NCI-H1417 treated with DMSO at 0.1 percent for 48 hours (cell line): ENCODE measurements at regions not wholly inside any gene's neighbourhood (a gene's known extent, or its start where the extent isn't known, plus 50 kb on each side); places are given as distances from the start of the nearest gene placed in this dataset.
"Not testable (repeated sequence)": the region's sequence is repeated elsewhere in the genome, so short reads cannot be mapped to it uniquely, and the experiment has no call there.

Experiments
- DNase-seq: peaks from one replicate; lab custom pipeline; 2025; lab: John Stamatoyannopoulos, UW

DNA sequence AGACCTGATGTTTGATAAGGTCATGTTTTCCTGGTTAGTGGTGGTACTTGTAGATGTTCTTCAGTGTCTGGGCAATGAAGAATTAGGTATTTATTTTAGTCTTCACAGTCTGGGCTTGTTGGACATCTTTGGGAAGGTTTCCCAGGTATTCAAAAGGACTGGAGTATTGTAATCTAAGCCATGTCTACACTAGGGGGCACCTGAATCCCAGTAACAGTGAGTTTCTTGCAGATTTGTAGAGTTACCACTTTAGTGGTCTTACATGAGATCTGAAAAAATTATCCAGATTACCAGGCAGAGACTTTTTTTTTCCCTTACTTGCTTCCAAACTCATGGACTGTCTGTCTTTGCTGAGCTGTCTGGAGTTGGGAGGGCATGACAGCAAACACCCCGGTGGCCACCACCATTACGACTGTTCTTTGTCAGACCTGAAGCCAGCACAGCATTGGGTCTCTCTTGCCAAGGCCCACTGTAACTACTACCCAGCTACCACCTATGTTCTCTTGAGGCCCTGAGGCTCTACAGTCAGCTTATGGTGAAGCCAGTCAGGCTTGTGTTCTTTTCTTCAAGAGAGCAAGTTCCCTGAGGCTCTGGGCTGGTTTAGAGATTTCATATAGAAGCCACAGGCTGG lies 820.7 kb upstream of the FBXO33 start:
- no peak for DNase-seq

DNA sequence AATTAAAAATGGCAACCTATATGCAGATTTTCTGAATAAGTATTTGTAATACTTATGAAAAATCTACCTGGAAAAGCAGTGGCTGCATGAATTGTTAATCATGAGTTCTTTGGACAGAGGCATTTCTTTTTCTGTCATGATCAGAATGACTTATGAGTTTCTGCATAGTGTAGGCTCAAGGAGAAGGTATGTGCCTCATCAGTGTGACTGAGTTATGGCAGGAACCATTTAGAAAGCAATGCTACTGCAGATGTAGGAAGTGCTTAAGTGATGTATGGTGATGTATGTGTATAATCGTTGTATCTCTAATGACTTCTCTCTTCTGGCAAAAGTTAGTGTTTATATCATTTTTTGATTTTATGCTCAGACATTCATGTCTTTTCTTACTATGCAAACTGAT lies 816.4 kb upstream of the FBXO33 start:
- DNase-seq = no peak

DNA sequence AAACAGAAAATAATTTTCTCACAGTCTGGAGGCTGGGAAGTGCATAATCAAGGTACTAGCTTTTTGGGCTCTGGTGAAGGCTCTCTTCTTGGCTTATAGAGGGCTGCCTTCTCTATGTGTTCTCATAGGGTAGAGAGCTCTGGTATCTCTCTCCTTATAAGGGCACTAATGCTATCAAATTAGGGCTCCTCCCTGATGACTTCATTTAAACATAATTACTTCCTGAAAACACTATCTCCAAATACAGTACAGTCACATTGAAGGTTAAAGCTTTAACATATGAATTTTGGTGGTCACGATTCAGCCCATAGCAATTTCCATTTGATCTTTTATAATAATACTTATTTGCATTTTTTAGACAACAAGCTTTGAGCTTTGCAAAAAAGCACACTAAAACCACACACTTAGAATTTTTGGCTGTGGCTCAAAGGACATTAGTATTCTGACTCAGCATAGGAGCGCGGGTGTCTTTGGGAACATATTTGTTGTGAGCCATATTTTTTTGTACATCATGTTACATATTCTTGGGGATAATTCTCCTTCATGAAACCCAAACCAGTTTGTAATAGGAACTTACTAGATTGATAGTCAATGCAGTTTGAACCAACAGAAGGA lies 808.1 kb upstream of the FBXO33 start:
- no peak for DNase-seq

DNA sequence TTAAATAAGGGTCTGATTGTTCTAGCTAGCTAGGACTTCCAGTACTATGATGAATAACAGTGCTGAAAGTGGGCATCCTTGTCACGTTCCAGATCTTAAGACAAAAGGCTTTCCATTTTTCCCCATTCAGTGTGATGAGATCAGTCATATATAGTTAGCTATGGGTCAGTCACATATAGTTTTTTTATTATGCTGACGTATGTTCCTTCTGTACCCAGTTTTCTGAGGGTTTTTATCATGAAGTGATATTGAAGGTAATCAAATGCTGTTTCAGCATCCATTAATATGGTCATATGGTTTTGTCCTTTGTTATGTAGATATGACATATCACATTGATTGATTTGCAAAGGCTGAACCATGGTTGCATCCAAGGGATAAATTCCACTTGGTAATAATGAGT lies 800.1 kb upstream of the FBXO33 start:
- no peak for DNase-seq

GRCh38 chr14:40229676-40230075 lies 797.4 kb upstream of the FBXO33 start:
- no peak for DNase-seq

GRCh38 chr14:40222996-40223395 lies 790.8 kb upstream of the FBXO33 start:
- no peak for DNase-seq

- DNase-seq = no peak
Observed at GRCh38 chr14:40221428-40221827, 789.2 kb upstream of the FBXO33 start.

DNA sequence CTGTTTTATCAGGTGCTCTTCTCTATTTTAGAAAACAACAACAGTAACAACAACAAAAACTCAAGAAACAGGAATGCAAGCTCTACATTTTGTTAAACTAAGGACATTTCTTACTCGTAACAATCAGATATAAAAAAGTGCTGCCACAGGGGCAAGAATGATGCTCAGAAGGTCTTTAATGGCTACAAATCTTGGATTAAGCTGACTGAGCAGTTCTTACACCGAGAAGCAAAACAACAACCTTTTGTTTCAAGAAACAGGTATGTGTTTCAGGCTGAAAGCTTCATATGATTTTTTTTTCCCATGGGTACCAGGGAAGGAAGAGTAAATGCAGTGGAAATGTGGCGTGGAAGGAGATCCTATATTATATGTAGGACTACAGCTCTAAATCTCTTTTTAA lies 786.8 kb upstream of the FBXO33 start:
- DNase-seq = no peak

GRCh38 chr14:40218282-40218941 lies 786.2 kb upstream of the FBXO33 start:
- no peak for DNase-seq

GRCh38 chr14:40216976-40217375 lies 784.7 kb upstream of the FBXO33 start:
- DNase-seq = no peak

DNA sequence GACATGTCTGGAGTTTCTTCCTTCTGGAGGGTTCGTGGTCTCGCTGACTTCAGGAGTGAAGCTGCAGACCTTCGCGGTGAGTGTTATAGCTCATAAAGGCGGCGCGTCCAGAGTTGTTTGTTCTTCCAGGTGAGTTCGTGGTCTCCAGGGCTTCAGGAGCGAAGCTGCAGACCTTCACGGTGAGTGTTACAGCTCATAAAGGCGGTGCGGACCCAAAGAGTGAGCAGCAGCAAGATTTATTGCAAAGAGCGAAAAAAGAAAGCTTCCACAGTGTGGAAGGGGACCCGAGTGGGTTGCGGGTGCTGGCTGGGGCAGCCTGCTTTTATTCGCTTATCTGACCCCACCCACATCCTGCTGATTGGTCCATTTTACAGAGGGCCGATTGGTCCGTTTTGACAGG lies 784.2 kb upstream of the FBXO33 start:
- DNase-seq = not testable (repeated sequence)

GRCh38 chr14:40213701-40214100 lies 781.5 kb upstream of the FBXO33 start:
- DNase-seq = no peak

DNA sequence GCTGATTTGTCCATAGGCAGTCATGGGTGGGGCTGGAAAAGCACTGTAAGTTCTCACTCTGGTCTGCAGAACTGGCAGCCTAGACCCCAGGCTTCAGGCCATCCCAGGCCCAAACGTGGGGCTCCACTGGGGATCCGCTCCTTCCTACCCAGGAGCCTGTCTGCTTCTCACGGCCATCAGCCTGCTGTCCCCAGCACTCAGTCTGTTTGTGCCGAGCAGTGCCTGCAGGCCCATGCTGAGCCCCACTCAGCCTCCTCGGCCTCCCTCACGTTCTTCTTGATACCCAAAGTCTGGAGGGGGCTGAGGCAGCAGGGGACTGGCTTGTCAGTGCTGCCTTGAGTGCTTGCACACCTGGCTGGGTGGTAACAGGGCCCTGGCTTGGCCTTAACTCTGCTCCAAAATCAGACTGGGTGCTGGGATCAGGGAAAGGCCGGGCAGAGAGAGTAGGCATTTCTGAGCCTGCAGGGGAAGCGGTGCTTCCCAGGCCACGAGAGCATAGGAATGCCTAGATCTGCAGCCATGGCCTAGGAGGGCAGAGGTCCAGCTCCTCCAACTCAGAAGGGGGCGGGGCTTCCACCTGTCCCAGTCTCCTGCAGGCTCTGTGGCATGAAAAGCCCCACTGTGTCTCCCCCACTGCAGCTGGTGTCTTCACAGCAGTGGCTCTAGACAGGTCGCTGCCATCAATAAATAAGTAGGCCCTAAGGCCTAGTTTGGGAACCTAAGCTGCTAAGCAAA lies 772.4 kb upstream of the FBXO33 start:
- no peak for DNase-seq

GRCh38 chr14:40199101-40199500 lies 766.9 kb upstream of the FBXO33 start:
- no peak for DNase-seq

DNA sequence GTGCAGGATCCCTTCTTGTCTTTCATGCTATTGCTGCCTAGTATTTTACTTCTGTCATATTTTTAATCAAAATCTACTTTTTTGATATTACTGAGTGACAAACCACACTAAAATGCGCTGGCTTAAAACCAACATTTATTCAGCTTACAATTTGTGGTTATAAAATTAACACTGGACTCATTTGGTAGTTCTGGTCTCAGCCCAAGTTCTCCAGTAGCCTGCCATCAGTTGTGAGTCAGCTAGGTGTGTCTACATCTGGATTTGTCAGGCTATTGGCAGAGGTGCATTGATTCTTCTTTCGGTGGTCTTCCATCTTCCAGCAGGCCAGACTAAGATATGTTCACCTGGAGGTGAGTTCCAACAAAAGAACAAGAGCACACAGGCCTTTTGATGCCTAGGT lies 765.1 kb upstream of the FBXO33 start:
- DNase-seq = no peak

DNA sequence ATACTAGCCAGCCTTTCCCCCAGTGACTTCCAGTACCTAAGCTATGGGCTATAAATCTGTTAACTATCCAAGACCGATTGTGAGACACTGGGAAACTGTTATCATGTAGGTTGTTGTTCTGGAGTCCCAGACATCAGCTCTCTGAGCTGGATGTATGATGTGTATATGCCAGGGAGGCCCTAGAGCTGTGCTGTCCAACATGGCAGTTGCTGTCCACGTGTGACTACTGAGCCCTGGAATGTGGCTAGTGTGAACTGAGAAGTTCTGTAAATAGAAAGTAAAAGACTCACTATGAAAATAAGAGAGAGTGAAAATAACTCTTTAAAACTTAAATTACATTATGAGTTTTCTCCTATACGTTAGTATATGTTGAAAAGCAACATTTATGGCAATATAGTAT lies 755.8 kb upstream of the FBXO33 start:
- DNase-seq = no peak

DNA sequence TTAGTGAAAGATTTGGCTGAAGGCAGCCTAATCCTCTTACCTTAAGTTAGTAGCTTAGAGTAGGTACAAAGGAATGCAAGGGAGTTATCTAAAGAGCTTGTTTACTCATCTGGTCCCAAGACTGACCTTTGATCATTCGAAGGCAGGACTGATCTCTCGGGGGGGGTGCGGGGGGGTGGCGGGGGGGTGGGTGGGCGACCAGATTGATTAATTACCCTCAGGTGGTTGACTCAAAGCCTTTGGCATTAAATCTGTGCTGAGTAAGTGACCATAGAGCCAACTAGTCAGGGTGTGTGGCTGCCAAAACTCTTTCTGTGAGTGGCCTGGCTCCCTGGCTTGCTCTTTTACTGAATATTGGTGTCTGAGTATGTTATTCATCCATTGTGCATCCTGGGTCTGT lies 731.9 kb upstream of the FBXO33 start:
- no peak for DNase-seq

DNA sequence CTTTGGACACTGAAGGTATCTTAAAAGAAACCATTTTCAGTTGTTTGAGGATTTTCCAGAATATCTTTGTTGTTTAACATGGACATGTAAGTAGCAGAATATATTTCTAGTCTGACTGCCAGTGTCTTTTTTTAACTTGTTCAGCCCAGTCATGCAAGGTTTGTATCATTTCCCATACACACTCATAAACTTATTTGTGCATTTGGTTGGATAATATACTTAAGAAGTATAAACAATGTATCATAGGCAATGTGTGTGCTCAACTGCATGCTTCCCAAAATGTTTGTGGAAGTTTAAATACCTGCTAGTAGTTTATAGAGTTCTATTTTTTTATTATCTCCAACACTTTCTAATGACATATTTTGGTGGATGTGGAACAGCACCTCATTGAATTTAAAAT lies 707.4 kb upstream of the FBXO33 start:
- DNase-seq = no peak

DNA sequence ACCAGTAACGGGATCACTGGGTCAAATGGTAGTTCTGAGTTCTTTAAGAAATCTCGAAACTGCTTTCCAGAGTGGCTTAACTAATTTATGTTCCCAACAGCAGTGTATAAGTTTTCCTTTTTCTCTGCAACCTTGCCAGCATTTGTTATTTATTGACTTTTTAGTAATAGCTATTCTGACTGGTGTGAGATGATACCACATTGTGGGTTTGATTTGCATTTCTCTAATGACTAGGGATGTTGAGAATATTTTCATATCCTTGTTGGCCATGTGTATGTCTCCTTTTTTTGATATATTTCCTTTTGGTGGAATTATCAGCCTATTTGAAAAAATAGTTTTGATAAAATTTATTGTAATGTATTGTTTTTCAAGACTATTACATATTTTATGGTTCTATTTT lies 701.2 kb upstream of the FBXO33 start:
- no peak for DNase-seq

GRCh38 chr14:40129159-40129558 lies 696.9 kb upstream of the FBXO33 start:
- no peak for DNase-seq

- DNase-seq = no peak
Observed at GRCh38 chr14:40123816-40124215, 691.6 kb upstream of the FBXO33 start.

DNA sequence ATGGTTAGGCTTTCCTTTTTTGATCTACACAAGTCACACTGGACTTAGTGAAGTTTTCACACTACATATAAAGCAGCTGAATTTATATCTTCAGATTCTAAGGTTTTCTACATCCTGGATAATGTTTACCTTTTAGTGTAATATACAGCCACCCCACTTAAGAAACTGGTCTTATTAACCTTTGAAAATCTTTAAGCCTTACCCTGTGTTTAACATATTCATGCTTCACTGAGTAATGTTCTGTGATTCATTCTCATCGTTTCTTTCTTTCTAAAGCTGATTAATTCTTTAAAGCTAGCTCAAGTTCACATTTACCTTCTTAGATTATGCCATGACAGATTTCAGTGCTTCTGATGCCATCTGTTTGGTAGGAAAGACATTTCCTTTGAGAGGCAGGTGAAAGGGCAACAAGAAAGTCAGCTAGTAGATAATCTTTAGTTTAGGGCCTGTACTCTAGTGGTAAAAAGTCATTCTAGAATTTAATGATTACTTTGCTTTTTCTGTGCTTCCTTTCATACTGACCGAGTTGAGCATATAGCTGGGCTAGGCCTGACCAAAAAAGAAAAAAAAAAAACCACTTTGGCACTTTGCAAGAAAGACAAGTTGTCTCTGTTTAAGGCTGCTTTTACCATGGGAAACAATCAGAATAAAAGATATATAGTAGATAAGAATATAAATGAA lies 690.9 kb upstream of the FBXO33 start:
- no peak for DNase-seq
